Chondrocyte (in vitro differentiated cells): ENCODE measurements at regions not wholly inside any gene's neighbourhood (a gene's known extent, or its start where the extent isn't known, plus 50 kb on each side); places are given as distances from the start of the nearest gene placed in this dataset.

Experiments
- DNase-seq: peaks from one replicate; pipeline ENCODE4 v3.0.0; 2021; ENCODE audit warnings: mixed read lengths, low spot score
- H3K27ac Mint-ChIP-seq: one replicate; pipeline ENCODE4 v1.8.0; 2021; ENCODE audit warnings: mild to moderate bottlenecking, moderate library complexity, mixed read lengths; ENCODE audit not compliant: unreplicated experiment
- H3K27me3 Mint-ChIP-seq: 2 replicates; pipeline ENCODE4 v1.8.0; 2021; ENCODE audit warnings: low read depth, mixed read lengths
- H3K36me3 Mint-ChIP-seq: 2 replicates; pipeline ENCODE4 v1.8.0; 2021; ENCODE audit warnings: low read depth, mixed read lengths
- H3K4me1 Mint-ChIP-seq: 2 replicates; pipeline ENCODE4 v1.8.0; 2021; ENCODE audit warnings: low read depth, mild to moderate bottlenecking, mixed read lengths
- H3K4me3 Mint-ChIP-seq: one replicate; pipeline ENCODE4 v1.8.0; 2021; ENCODE audit warnings: mild to moderate bottlenecking, moderate library complexity, mixed read lengths; ENCODE audit not compliant: unreplicated experiment
- H3K9me3 Mint-ChIP-seq: 2 replicates; pipeline ENCODE4 v1.8.0; 2021; ENCODE audit warnings: low read depth, mixed read lengths
- CTCF ChIP-seq: fragments of 200-600 bp; sonication (generic); IDR thresholded peaks from 2 replicates; pipeline ENCODE4 v1.5.0; 2021; ENCODE audit warnings: antibody characterized with exemption, mild to moderate bottlenecking, moderate library complexity

- peak; percentile 37 for TF ChIP-seq CTCF
- peaks cover 74% of the 10 kb centered on the region for H3K27me3 Mint-ChIP-seq
- no peak overlapping the region for H3K4me3 Mint-ChIP-seq
- H3K27ac Mint-ChIP-seq: no peak overlapping the region
- H3K9me3 Mint-ChIP-seq: no peaks in the 10 kb centered on the region
- H3K4me1 Mint-ChIP-seq: peaks cover 2% of the 10 kb centered on the region
- H3K36me3 Mint-ChIP-seq: no peaks in the 10 kb centered on the region
- no peak for DNase-seq
These were observed 74.3 kb upstream of the ANKRD34C start for GRCh38 chr15:79208179-79208578.

GRCh38 chr15:79206940-79207339 lies 75.6 kb upstream of the ANKRD34C start:
- DNase-seq: no peak
- peaks cover 2% of the 10 kb centered on the region for H3K4me1 Mint-ChIP-seq
- peaks cover 74% of the 10 kb centered on the region for H3K27me3 Mint-ChIP-seq
- no peak overlapping the region for H3K27ac Mint-ChIP-seq
- no peaks in the 10 kb centered on the region for H3K36me3 Mint-ChIP-seq
- no peak for TF ChIP-seq CTCF
- no peak overlapping the region for H3K4me3 Mint-ChIP-seq
- H3K9me3 Mint-ChIP-seq: no peaks in the 10 kb centered on the region

GRCh38 chr15:79204886-79205675 lies 77.4 kb upstream of the ANKRD34C start:
- no peak for TF ChIP-seq CTCF
- H3K9me3 Mint-ChIP-seq: no peaks in the 10 kb centered on the region
- peaks cover 2% of the 10 kb centered on the region for H3K4me1 Mint-ChIP-seq
- H3K36me3 Mint-ChIP-seq: no peaks in the 10 kb centered on the region
- H3K27me3 Mint-ChIP-seq: peaks cover 66% of the 10 kb centered on the region
- DNase-seq: no peak
- no peak overlapping the region for H3K4me3 Mint-ChIP-seq
- no peak overlapping the region for H3K27ac Mint-ChIP-seq

- Mint-ChIP-seq H3K4me3 (no peak overlapping the region), H3K4me1 (no peaks in the 10 kb centered on the region), H3K36me3 (no peaks in the 10 kb centered on the region), H3K9me3 (peaks cover 3% of the 10 kb centered on the region), H3K27ac (no peak overlapping the region), H3K27me3 (peaks cover 49% of the 10 kb centered on the region)
- TF ChIP-seq CTCF: no peak
- DNase-seq: no peak
These were observed 84.1 kb upstream of the ANKRD34C start for GRCh38 chr15:79198461-79198860.

- peaks cover 46% of the 10 kb centered on the region for H3K27me3 Mint-ChIP-seq
- H3K36me3 Mint-ChIP-seq: no peaks in the 10 kb centered on the region
- H3K4me3 Mint-ChIP-seq: no peak overlapping the region
- DNase-seq: no peak
- H3K4me1 Mint-ChIP-seq: no peaks in the 10 kb centered on the region
- no peak for TF ChIP-seq CTCF
- H3K27ac Mint-ChIP-seq: no peak overlapping the region
- peaks cover 3% of the 10 kb centered on the region for H3K9me3 Mint-ChIP-seq
These were observed 85.2 kb upstream of the ANKRD34C start for GRCh38 chr15:79197285-79197684.
